HG03280 (cell line): ENCODE measurements at regions not wholly inside any gene's neighbourhood (a gene's known extent, or its start where the extent isn't known, plus 50 kb on each side); places are given as distances from the start of the nearest gene placed in this dataset.
"Not testable (repeated sequence)": the region's sequence is repeated elsewhere in the genome, so short reads cannot be mapped to it uniquely, and the experiment has no call there.

Experiments used
- ATAC-seq: cut with Tn5 transposase; IDR thresholded peaks from one replicate; pipeline ENCODE4 v1.9.1; 2021; ENCODE audit warnings: mild to moderate bottlenecking, moderate library complexity; ENCODE audit not compliant: unreplicated experiment

DNA sequence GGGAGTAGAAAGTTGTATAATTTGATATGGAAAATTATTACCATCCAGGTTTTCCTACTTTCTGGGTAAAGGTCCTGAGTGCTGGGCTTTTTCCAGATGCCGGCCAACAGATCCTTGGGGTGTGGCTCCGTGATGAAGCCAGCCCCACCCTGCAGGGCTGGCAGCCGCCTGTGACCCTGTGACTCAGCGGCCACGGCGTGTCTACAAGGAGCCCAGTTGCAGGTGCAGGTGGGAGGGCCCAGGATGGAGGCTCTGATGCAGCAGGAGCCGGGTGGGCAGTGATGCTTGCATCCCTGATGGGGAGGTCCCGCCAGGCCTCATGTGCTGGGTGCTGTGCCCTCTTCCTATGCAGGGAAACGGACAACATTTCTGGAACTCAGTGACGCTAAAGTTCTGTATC, 96.0 kb upstream of the ALKAL2 start:
- no peak for ATAC-seq

DNA sequence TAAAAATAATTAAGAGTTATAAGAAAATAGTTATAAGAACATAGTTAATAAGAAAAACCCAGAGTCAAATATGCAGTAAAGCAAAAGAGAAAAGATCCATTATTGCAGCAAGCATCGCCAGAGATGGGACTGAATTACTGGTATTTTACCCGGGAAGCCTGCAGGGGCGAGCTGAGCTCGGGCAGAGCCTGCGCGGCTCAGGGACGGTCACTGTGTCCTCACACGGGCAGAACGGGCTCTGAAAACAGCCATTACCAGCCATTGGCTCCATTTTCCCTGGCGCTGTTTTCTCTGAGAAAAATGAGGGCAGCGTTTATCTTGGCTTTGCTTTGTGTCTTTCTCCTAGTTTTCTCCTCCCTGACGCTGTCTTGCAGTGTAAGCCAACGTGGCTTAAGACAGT, 95.3 kb upstream of the ALKAL2 start:
- ATAC-seq, result no peak

DNA sequence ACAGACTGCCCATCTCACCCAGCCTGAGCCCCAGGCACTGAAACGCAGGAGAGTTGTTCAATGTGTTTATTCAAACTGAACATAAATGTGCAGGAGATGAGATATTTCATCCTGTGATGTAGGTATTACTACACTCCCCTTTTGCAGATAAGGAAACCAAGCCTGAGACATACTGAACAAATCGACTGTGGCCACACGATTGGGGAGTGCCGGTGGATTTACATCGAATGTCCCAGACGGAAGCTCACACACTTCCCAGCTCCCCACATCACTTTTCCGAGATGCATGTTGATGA, 94.8 kb upstream of the ALKAL2 start:
- ATAC-seq, result no peak

DNA sequence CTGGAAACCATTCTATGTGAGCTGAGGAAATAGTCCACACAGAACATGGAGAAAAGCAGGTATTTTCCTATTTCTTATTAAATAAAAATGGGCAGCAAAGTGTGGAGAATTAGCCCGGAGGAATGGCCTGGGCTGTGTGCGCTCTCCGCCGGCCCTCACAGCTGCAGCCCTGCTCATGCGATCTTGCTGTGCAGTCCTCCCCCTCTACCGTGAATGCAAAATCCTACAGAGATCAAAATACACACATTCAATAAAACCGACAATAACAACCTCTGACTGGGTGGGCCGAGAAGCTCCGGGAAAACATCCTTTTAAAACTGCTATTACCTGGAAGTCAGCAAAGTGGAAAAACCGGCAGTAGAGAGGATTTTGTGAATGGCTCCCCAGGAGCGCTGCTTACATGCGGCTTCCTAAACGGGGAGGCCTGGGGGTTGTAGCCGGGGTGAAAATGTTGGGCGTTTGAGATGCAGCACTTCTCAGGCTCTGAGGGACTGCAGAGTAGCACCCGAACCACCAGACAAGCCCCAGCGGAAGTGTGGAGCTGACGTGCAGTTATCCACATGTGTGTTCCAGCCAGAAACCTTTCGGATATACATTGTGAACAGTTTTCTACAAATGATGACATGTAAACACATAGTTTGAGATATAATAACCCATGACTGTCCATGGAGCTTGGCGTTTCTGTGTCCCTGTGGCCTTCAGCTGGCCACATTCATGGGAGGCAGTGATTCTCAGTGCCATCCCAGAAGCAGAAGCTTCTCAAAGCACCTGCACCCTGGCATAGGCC, 94.2 kb upstream of the ALKAL2 start:
- no peak for ATAC-seq

DNA sequence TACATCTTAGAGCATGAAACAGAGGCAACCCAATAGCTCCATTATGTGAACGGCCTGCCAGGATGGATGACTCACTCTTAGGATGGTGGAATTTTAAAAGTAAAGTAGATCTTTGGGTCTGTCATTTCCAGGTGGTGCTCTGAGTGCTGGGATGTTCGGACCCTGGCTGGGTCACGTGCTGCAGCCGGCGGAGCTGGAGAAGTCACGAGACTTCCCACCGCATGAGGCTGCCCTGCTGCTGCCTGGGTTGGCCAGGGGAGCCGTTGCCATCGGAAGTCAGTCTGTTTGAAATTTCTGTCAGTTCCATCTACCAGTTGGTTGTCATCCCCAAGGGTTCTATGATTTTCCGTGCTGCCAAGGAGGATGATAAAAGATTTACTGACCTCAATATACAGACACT, 93.3 kb upstream of the ALKAL2 start:
- ATAC-seq, result no peak

DNA sequence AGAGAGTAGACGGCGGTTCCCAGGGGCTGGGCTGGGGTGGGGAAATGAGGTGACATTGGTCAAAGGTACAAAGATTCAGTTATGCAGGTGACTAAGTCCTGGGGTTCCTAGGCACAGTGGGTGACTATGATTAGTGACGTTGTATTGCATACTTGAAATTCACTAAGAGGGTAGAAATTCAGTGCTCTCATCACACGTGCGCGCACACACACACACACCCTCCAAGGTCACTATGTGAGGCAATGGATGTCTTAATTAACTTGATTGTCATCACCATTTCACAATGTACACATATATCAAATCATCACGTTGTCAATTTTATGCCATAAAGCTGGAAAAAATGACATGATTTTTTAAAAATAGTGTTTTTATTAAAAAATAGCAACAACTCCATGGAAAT, 92.9 kb upstream of the ALKAL2 start:
- ATAC-seq, result no peak

DNA sequence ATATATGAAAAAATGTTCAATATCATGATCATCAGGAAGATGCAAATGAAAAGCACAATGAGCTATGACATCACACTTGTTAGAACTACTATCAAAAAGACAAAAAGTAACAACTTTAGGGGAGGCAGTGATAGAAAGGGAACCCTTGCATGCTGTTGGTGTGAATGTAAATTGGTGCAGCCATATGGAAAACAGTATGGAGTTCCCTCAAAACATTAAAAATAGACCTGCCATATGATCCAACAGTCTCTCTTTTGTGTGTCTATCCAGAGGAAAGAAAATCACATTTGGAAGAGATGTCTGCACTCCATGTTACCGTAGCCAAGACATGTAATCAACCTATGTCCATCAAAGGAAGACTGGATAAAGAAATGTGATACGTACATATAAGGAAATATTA, 92.3 kb upstream of the ALKAL2 start:
- ATAC-seq, result no peak

DNA sequence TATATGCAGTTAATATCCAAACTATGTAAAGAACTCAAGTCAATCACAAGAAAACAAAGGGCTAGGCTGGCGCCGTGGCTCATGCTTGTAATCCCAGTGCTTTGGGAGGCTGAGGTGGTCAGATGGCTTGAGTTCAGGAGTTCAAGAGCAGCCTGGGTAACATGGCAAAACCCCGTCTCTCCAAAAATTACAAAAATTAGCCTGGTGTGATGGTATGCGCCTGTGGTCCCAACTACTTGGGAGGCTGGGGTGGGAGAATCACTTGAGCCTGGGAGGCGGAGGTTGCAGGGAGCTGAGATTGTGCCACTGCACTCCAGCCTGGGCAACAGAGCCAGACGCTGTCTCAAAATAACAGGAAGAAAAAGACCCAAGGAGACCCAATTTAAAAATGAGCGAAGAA, 91.9 kb upstream of the ALKAL2 start:
- ATAC-seq, result no peak

DNA sequence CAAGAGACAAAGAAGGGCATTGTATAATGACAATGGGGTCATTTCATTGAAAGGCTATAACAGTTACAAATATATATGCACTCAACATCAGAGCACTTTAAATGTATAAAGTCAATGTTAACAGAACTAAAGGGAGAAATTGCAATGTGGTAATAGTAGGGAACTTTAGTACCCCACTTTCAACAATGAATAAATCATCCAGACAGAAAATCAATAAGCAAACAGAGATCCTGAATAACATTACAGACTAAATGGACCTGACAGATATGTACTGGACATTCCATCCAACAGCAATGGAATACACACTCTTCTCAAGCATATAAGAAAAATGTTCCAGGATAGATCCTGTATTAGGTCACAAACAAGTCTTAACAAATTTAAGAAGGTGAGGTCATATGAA, 90.5 kb upstream of the ALKAL2 start:
- no peak for ATAC-seq

DNA sequence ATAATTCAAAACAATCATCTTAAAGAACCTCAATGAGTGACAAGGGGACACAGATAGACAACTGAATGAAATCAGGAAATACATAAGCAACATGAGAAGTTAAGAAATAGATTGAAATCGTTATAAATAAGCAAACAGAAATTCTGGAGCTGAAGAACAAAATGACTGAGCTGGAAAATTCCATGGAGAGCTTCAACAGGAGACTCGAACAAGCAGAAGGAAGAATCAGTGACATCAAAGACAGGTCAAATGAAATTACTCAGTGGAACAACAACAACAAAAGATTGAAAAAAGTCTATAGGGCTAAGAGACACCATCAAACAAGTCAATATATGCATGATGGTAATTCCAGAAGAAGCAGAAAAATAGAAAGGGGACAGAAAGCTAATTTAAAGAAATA, 89.5 kb upstream of the ALKAL2 start:
- no peak for ATAC-seq

DNA sequence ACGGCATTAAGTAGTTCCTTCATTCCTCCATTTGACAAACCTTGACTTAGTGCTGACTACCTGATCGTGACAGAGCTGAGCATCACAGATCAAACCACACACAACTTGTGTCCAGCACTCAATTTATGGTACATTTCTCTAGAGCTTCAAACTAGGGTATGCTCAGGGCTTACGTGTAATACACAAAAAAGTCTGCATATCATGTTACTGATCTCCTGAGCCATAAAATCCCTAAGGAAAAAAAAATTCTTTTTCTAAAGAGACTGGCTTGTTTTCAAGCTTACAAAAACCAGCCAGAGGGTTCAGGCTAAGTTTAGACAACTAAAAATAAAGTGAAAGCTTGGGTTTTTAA, 88.0 kb upstream of the ALKAL2 start:
- no peak for ATAC-seq

DNA sequence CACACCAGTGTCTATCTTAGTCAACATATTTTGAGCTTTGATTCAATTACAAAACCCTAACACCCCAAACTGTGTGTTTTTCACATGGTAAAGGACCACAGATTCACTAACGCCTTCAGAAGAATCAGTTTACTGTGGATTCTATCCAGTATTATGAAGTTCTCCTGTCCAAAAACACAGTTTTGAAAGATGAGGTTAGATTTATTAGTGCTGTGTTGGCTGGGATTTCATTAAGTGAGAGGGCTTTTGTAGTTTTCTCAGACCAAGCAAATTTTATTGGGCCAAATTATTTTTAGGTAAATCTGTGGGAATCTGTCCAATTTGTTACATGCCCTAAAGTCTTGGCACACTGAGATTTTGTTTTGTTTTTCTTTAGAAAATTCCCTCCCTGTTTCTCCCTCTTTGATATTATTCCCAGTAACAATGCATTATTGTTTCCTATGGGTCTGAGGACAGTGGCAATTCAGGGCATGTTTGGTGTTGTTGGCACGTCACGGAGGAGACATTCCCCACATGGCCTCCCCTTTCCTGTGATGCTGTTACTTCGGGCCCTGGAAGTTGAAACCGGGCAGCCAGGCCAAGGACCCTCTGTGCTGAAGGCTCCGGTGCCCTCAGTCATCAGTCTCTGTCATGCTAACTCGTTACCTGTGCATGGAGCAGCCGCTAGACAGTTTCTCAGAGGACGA, 87.5 kb upstream of the ALKAL2 start:
- ATAC-seq, result no peak

DNA sequence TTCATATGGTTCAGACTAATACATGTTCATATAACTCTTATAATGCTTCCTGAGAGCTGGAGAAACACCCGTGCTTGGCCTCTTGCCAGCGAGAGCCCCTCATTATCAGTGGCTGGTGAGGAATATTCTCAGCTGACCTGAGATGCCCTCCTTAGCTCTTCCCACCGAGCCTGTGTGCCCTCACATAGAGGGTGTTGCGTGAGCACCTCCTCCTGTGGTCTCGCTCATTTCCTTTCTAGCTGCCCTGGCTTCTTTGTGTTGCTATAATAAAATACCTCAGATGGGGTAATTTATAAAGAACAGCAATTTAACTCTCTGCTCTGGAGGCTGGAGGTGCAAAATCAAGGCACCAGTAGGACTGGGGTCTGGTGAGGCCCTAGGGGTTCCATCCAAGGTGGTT, 80.5 kb upstream of the ALKAL2 start:
- ATAC-seq, result no peak

DNA sequence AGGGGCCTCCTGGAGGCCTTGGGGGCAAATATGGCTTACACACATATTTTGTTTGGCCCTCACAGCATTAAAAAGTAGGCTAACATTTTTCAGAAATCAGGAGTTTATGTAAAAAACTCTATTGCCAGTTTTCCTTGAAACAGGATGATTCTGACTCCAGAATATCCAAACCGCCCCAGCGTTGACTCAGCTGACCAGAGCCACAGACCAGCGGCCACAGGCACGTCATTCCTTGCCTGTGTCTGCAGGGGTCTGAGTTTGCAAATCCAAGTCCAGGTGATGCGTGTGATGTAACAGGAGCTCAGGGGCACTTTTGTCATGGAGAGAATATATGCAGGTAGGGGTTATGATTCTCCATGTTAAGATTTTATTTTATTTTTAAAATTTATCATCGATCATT, 79.4 kb upstream of the ALKAL2 start:
- ATAC-seq, result no peak

DNA sequence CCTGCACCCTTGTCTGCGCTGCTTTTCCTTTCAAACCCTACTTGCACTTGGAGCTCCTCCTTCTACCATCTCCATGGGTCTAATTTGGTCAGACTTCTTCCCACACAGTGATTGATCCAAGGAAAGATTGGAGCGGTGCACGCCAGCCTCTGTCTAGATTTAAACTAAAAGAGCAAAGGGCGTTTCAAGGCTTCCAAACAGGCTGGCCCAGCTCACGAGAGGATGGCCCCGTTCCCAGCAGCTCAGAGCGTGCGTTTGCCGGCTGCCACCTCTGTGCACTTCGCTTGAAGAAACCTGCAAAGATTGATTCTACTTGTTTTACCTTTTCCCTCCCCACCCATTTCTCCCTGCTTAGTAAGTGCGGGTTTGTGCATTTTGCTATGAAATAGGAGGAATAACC, 78.8 kb upstream of the ALKAL2 start:
- no peak for ATAC-seq

DNA sequence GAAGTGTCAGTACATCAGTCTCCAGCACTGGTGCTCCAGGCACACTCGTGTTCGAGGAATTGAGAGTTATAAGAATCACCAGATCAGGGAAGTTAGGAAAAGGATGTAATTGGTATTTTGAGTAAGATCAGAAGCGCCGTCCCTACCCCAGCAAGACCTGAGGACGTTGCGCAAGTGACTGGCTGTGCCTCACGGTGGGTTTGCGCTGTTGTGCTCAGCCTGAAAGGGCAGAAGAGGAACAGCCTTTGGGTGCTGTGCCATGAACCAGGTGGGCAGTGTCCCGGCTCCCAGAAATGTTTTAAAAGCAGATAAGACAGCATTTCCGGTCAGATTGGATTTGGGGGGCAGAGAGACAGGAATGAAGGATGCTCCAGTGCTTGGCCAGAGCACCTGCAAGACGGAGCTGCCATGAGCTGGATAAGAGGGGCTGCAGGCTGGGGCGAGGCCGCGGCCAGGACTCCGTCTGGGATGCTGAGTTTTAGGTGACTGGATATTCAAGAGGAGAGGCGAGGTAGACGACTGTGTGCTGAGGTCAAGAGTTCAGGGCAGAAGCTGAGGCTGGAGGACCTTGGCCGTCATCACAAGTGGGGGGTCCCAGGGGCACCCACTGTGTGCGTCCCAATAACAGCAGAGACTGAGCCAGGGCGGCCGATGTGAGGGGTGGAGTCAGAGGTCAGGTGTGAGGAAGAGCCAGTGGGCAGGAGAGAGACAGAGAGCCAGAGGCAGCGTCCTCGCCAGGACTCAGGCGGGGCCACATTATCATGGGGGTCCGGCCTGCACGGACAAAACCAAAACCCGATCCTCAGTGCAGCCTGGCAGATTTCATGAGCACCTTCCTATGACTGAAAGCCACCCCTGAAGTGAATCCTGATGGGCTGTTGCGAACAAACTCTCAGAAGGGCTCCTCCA, 77.7 kb upstream of the ALKAL2 start:
- no peak for ATAC-seq

DNA sequence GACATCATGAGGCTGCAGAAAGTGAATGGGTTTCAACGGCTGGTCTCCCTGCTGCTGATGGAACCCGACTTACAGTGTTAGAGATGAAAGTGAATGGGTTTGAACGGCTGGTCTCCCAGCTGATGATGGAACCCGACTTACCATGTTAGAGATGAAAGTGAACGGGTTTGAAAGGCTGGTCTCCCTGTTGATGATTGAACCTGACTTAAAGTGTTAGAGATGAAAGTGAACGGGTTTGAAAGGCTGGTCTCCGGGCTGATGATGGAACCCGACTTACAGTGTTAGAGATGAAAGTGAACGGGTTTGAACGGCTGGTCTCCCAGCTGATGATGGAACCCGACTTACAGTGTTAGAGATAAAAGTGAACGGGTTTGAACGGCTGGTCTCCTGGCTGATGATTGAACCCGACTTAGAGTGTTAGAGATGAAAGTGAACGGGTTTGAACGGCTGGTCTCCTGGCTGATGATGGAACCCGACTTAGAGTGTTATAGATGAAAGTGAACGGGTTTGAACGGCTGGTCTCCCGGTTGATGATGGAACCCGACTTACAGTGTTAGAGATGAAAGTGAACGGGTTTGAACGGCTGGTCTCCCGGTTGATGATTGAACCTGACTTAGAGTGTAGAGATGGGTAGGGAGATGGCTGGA, 76.1 kb upstream of the ALKAL2 start:
- no peak for ATAC-seq

DNA sequence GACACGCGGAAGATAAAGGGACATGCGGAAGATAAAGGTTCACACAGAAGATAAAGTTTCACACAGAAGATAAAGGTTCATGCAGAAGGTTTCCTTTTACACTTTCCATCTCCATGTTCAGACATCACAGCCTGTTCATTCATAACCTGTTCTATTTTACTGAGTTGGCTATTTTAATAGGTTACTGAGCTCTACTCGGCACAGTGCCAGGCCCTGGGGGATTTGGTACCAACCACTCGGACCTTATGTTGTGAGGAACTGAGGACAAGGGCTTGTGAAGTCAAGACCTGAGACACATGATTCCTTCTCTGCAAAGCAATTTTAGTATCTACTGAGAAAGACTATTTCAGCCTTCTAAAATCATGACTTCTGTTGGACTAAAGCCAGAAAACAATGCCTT, 75.0 kb upstream of the ALKAL2 start:
- no peak for ATAC-seq

DNA sequence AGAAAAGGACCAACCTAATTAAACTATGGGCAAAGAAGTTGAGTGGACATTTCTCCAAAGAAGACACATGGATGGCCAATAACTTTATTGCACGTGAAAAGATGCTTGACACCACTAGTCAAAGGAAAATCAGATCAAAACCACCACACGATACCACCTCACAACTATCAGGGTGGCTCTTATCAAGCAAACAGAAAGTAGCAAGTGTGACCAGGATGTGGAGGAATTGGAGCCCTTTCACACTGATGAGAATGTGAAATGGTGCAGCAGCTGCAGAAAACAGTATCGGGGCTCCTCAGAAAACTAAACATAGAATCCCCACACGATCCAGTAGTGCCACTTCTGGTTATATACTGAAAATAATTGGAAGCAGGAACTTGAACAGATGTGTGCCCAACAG, 72.2 kb upstream of the ALKAL2 start:
- ATAC-seq, result no peak

DNA sequence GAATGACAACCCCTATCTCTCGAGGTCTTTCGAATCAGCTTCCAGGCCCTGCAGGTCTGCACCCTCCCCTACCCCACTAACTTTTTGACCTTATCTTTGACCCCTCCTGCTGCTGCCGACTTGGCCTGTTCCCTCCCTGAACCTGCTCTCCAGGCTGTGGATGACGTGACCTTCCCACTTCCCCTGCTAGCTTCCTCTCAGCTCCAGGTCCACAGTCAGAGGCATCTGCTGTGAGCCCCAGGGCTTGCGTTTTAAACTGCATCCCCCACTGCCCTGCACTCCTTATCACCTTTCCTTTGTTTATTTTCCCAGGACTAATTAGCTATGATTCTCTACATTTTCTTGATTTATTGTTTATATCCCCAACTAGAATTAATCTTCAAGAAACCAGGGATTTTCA, 71.2 kb upstream of the ALKAL2 start:
- ATAC-seq, result no peak

DNA sequence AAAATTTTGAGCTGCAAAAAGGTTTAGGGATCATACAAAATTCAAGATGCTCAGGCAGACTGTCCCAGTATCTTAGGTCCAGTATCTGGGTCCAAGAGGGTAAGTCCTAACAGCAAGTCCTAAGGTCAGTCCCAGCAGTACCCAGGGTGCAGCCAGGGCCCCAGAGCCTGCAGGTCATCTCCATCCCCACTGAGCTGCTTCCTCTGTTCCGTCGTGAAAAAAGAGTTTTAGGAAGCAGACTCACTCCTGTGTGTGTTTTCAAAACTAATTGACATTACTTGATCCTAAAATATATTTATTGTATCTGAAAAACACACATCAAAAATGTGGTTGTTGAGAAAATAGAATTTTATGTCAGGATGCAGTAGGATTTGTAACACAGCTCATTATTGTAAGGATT, 69.9 kb upstream of the ALKAL2 start:
- no peak for ATAC-seq

DNA sequence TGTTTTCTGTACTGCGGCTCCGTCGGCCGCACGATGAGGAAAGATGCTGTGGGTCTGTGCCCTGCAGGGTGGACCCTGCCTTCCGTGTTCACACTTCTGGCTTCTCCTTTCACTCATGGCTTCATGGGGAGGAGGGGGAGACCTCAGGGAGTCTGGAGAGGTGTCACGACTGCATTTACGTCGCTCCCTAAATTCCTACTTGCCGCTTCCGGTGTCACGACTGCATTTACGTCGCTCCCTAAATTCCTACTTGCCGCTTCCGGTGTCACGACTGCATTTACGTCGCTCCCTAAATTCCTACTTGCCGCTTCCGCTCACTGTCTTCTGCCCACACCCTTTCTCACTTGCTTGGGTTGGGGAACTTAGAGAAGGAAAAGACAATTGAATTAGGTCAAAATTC, 68.4 kb upstream of the ALKAL2 start:
- ATAC-seq, result not testable (repeated sequence)
